ENCODE measurements at regions not wholly inside any gene's neighbourhood (a gene's known extent, or its start where the extent isn't known, plus 50 kb on each side); places are given as distances from the start of the nearest gene placed in this dataset.

- no peak for TF ChIP-seq CTCF (IDR thresholded peaks at IDR 0.05)
- TF ChIP-seq EP300 (IDR thresholded peaks at IDR 0.05) = no peak
- TF ChIP-seq POLR2AphosphoS5 (IDR thresholded peaks at IDR 0.05) = no peak
These were observed 280.7 kb upstream of the GK2 start for GRCh38 chr4:79688691-79689090.

Measured in sigmoid colon (tissue), 4 donors.